Breast epithelium (tissue), 4 donors: ENCODE measurements at regions not wholly inside any gene's neighbourhood (a gene's known extent, or its start where the extent isn't known, plus 50 kb on each side); places are given as distances from the start of the nearest gene placed in this dataset.

Experiments used
- DNase-seq, 2 donors: peaks; one replicate each; pipeline ENCODE4 v3.0.0-alpha.2; 2019; ENCODE audit warnings: low spot score in 2 of 2
- H3K27ac ChIP-seq, 2 donors: fragments of 200-600 bp; sonication (generic) in 1 of 2; one replicate each; pipeline ENCODE4 v1.5.1; 2016 to 2019; ENCODE audit warnings: mild to moderate bottlenecking in 1 of 2
- H3K27me3 ChIP-seq, 2 donors: fragments of 200-600 bp; sonication (generic) in 1 of 2; one replicate each; pipeline versions ENCODE4 v1.5.1 to v1.6.0; 2017 to 2019; ENCODE audit warnings: control low read depth in 1 of 2, mild to moderate bottlenecking in 1 of 2
- H3K36me3 ChIP-seq: fragments of 200-600 bp; one replicate; pipeline ENCODE4 v1.5.1; 2019
- H3K4me1 ChIP-seq, 2 donors: fragments of 200-600 bp; sonication (generic); one replicate each; pipeline ENCODE4 v1.5.1; 2016 to 2019; ENCODE audit warnings: control low read depth in 1 of 2
- H3K4me3 ChIP-seq, 3 donors: fragments of 200-600 bp; sonication (generic); 1 replicate in 2 of 3; 2 replicates in 1 of 3; pipeline ENCODE4 v1.5.1; 2016 to 2019; ENCODE audit warnings: mild to moderate bottlenecking in 3 of 3, moderate library complexity in 2 of 3
- H3K9me3 ChIP-seq, 2 donors: fragments of 200-600 bp; sonication (generic) in 1 of 2; one replicate each; pipeline ENCODE4 v1.5.1; 2016 to 2019; ENCODE audit warnings: control low read depth in 1 of 2
- POLR2A ChIP-seq: fragments of 450-650 bp; IDR thresholded peaks from one replicate; pipeline ENCODE4 v1.6.1; 2016; ENCODE audit warnings: antibody characterized with exemption, mild to moderate bottlenecking, moderate library complexity
- POLR2AphosphoS5 ChIP-seq, 3 donors: sonication (generic); formaldehyde crosslinking; IDR thresholded peaks; one replicate each; pipeline ENCODE4 v1.6.1; 2017; ENCODE audit warnings: antibody characterized with exemption in 3 of 3
- intact Hi-C: fragments of 100-400 bp; cut with DNase I; formaldehyde crosslinking; loops from one replicate; pipeline ENCODE4 v1.15.1; 2023; ENCODE audit warnings: low total_unique reads
- TF ChIP-seq, protein P1 (sequence below), 3 donors: fragments of 450-650 bp; IDR thresholded peaks; one replicate each; pipeline ENCODE4 v1.5.1; 2016 to 2017; ENCODE audit warnings: antibody characterized with exemption in 3 of 3, mild to moderate bottlenecking in 3 of 3, moderate library complexity in 3 of 3

DNA sequence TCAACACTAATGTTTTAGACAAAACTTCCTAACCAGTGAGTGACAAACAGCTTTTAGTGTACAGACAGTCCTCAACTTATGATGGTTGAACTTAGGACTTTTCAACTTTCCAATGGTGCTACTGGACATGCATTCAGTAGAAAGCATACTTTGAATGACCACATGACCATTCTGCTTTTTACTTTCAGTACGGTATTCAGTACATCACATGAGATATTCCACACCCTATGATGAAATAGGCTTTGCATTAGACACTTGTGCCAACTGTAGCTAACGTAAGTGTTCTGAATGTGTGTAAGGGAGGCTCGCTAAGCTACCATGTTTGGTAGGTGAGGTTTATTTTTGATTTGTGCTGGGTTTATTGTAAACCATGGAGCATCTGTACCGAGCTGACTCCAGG is 113.7 kb downstream of the WNT7A start:
- Histone ChIP-seq H3K4me1 (no peaks in the 10 kb centered on the region), H3K4me3 (no peak overlapping the region), H3K27me3 (no peaks in the 10 kb centered on the region), H3K36me3 (no peaks in the 10 kb centered on the region), H3K27ac (no peak overlapping the region), H3K9me3 (peaks cover 0 to 10% of the 10 kb centered on the region in 2 donors)
- no peak for DNase-seq
- intact Hi-C loops = no loop called here
- TF ChIP-seq POLR2A (no peak), POLR2AphosphoS5 (IDR thresholded peaks at IDR 0.05) (no peak)
- TF ChIP-seq, protein P1, sequence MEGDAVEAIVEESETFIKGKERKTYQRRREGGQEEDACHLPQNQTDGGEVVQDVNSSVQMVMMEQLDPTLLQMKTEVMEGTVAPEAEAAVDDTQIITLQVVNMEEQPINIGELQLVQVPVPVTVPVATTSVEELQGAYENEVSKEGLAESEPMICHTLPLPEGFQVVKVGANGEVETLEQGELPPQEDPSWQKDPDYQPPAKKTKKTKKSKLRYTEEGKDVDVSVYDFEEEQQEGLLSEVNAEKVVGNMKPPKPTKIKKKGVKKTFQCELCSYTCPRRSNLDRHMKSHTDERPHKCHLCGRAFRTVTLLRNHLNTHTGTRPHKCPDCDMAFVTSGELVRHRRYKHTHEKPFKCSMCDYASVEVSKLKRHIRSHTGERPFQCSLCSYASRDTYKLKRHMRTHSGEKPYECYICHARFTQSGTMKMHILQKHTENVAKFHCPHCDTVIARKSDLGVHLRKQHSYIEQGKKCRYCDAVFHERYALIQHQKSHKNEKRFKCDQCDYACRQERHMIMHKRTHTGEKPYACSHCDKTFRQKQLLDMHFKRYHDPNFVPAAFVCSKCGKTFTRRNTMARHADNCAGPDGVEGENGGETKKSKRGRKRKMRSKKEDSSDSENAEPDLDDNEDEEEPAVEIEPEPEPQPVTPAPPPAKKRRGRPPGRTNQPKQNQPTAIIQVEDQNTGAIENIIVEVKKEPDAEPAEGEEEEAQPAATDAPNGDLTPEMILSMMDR (IDR thresholded peaks at IDR 0.05) = no peak

DNA sequence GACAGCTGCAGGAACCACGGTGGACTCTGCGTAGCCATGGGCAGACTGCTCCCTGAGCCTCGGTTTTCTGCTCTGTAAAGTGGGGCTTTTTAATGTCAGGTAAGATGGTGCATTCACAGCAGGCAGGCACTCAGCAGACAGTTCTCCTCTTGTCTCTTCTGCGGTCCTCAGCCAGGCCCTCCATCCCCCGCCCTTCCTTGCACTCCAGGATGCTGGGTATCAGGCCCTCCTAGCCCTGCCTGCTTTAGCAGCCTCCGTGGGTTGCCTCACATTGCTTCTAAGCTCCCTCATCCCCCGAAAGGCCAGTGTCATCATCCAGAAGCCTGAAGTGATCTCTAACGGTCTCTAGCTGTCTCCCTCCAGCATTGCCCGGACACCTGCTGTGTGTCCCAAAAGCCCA is 115.7 kb downstream of the WNT7A start:
- Histone ChIP-seq H3K27ac (no peak overlapping the region), H3K4me3 (no peak overlapping the region), H3K27me3 (no peaks in the 10 kb centered on the region), H3K4me1 (no peaks in the 10 kb centered on the region), H3K36me3 (no peaks in the 10 kb centered on the region), H3K9me3 (peaks cover 0 to 10% of the 10 kb centered on the region in 2 donors)
- intact Hi-C loops = no loop called here
- no peak for DNase-seq
- TF ChIP-seq, protein P1 (IDR thresholded peaks at IDR 0.05) = no peak
- TF ChIP-seq POLR2AphosphoS5 (IDR thresholded peaks at IDR 0.05) (no peak), POLR2A (no peak)

DNA sequence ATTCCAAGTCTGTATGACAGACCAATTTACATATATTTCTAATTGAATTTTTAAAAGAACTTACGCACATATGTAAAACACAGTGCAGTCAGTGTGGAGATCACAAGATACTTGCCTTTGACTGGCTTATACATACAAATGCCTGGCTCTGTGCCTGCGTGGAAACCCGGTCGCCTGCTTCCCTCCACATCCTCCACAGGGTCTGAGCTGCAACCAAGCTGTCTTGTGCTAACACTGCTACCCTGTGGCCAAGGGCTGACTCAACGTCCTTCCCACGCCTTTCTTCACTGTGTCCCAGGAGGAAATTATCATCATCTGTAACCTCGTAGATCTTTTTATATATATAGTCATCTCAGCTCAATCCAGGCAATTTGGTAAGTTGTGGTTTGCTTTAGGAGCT is 117.0 kb downstream of the WNT7A start:
- no peak for DNase-seq
- Histone ChIP-seq H3K4me1 (no peaks in the 10 kb centered on the region), H3K36me3 (no peaks in the 10 kb centered on the region), H3K9me3 (peaks cover 0 to 10% of the 10 kb centered on the region in 2 donors), H3K27ac (no peak overlapping the region), H3K4me3 (no peak overlapping the region), H3K27me3 (peaks cover 0 to 5% of the 10 kb centered on the region in 2 donors)
- TF ChIP-seq POLR2AphosphoS5 (IDR thresholded peaks at IDR 0.05) (no peak), POLR2A (no peak)
- TF ChIP-seq, protein P1 (IDR thresholded peaks at IDR 0.05) = no peak
- intact Hi-C loops = loop anchor here (1.0 kb wide), 2 partner anchors 25 to 48 kb away; no protein-coding TSS in a partner anchor

DNA sequence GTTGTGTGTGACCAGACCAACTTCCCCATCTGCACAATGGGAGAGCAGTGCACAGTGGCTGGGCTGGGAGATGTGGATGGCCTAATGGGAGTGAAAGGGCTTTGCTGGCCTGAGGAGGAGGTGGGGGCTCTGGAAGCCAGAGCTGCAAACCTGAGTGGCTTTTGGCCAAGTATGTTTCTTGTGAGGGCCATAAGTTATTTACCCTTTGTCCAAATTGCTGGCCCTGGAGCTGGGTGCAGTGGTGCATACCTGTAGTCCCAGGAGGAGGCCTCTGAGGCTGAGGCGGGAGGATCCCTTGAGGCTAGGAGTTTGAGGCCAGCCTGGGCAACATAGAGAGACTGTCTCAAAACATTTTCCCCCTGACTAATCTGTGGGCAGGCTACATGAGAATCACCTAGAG is 129.1 kb downstream of the WNT7A start:
- Histone ChIP-seq H3K4me1 (no peaks in the 10 kb centered on the region), H3K4me3 (no peak overlapping the region), H3K36me3 (no peaks in the 10 kb centered on the region), H3K9me3 (peaks cover 0 to 4% of the 10 kb centered on the region in 2 donors), H3K27me3 (peaks cover 0 to 9% of the 10 kb centered on the region in 2 donors), H3K27ac (no peak overlapping the region)
- intact Hi-C loops = no loop called here
- no peak for DNase-seq
- TF ChIP-seq, protein P1 (IDR thresholded peaks at IDR 0.05) = no peak
- no peak for TF ChIP-seq POLR2A
- TF ChIP-seq POLR2AphosphoS5 (IDR thresholded peaks at IDR 0.05) = no peak

DNA sequence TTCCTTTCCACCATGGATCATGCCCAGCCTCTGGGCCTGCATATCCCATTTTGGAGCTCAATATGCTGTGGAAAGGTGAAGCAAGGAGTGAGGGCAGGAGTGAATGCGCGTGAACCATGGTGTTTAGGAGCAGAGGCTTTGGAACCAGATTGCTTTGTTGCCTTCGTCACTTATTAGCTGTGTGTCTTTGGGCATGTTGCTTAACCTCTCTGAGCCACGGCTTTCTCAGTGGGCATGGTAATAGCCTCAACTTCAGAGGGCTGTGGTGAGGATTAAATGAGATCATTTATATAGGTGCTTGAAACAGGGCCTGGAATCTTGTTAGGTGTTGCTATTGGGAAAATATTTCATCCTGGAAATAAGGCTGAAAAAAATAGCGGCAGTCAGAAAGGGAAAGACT is 129.7 kb downstream of the WNT7A start:
- intact Hi-C loops = no loop called here
- H3K36me3 ChIP-seq = no peaks in the 10 kb centered on the region
- TF ChIP-seq, protein P1 (IDR thresholded peaks at IDR 0.05) = no peak
- TF ChIP-seq POLR2AphosphoS5 (IDR thresholded peaks at IDR 0.05) = no peak
- TF ChIP-seq POLR2A = no peak
- H3K4me3 ChIP-seq = no peak overlapping the region
- H3K4me1 ChIP-seq = no peaks in the 10 kb centered on the region
- H3K27ac ChIP-seq = no peak overlapping the region
- peaks cover 0 to 9% of the 10 kb centered on the region in 2 donors for H3K27me3 ChIP-seq
- H3K9me3 ChIP-seq = peaks cover 0 to 4% of the 10 kb centered on the region in 2 donors
- no peak for DNase-seq
